Vagina (tissue), 2 donors: ENCODE measurements at regions not wholly inside any gene's neighbourhood (a gene's known extent, or its start where the extent isn't known, plus 50 kb on each side); places are given as distances from the start of the nearest gene placed in this dataset.

Experiments used
- DNase-seq, 2 donors: peaks; one replicate each; pipeline ENCODE4 v3.0.0-alpha.2; 2017; ENCODE audit errors: extremely low spot score in 2 of 2
- H3K27ac ChIP-seq: fragments of 200-600 bp; sonication (generic); one replicate; pipeline ENCODE4 v1.5.1; 2019
- H3K27me3 ChIP-seq: fragments of 200-600 bp; sonication (generic); one replicate; pipeline ENCODE4 v1.5.1; 2019
- H3K36me3 ChIP-seq, 2 donors: fragments of 200-600 bp; sonication (generic); one replicate each; pipeline ENCODE4 v1.5.1; 2017 to 2019
- H3K4me1 ChIP-seq: fragments of 200-600 bp; sonication (generic); one replicate; pipeline ENCODE4 v1.5.1; 2019
- H3K4me3 ChIP-seq, 2 donors: fragments of 200-600 bp; sonication (generic); 1 replicate in 1 of 2; 2 replicates in 1 of 2; pipeline ENCODE4 v1.5.1; 2016 to 2019
- H3K9me3 ChIP-seq: fragments of 200-600 bp; sonication (generic); one replicate; pipeline ENCODE4 v1.5.1; 2019
- CTCF ChIP-seq, 3 experiments: fragments of 450-650 bp in 2 of 3; fragments of 200-600 bp in 1 of 3; sonication (generic) in 1 of 3; IDR thresholded peaks; one replicate each; pipeline ENCODE4 v1.5.1; 2017 to 2019; ENCODE audit warnings: antibody characterized with exemption in 3 of 3, mild to moderate bottlenecking in 2 of 3, moderate library complexity in 2 of 3
- POLR2A ChIP-seq, 2 donors: fragments of 450-650 bp; IDR thresholded peaks; one replicate each; pipeline ENCODE4 v1.6.1; 2017; ENCODE audit warnings: antibody characterized with exemption in 2 of 2, mild to moderate bottlenecking in 2 of 2, moderate library complexity in 2 of 2
- POLR2AphosphoS5 ChIP-seq, 2 donors: sonication (generic); formaldehyde crosslinking; IDR thresholded peaks; one replicate each; pipeline ENCODE4 v1.9.0; 2017; ENCODE audit warnings: antibody characterized with exemption in 2 of 2, mild to moderate bottlenecking in 2 of 2, low read depth in 1 of 2; ENCODE audit not compliant: insufficient read depth in 1 of 2
- intact Hi-C: fragments of 100-400 bp; cut with DNase I; formaldehyde crosslinking; loops from one replicate; pipeline ENCODE4 v1.15.1; 2023

GRCh38 chr6:140370976-140371870 lies 996.8 kb upstream of the CITED2 start:
- intact Hi-C loops, result no loop called here
- Histone ChIP-seq H3K9me3 (no peaks in the 10 kb centered on the region), H3K4me1 (no peaks in the 10 kb centered on the region), H3K36me3 (no peaks in the 10 kb centered on the region), H3K4me3 (no peak overlapping the region), H3K27me3 (no peaks in the 10 kb centered on the region), H3K27ac (no peak overlapping the region)
- TF ChIP-seq CTCF (IDR thresholded peaks at IDR 0.05) (no peak), POLR2A (IDR thresholded peaks at IDR 0.05) (no peak), POLR2AphosphoS5 (IDR thresholded peaks at IDR 0.05; ENCODE audit: insufficient read depth in 1 of 2, low read depth in 1 of 2) (no peak)
- no peak for DNase-seq

- Histone ChIP-seq H3K4me3 (no peak overlapping the region), H3K4me1 (no peaks in the 10 kb centered on the region), H3K27ac (no peak overlapping the region), H3K9me3 (no peaks in the 10 kb centered on the region), H3K27me3 (no peaks in the 10 kb centered on the region), H3K36me3 (no peaks in the 10 kb centered on the region)
- intact Hi-C loops, result no loop called here
- no peak for DNase-seq
- no peak for TF ChIP-seq POLR2A (IDR thresholded peaks at IDR 0.05)
- no peak for TF ChIP-seq POLR2AphosphoS5 (IDR thresholded peaks at IDR 0.05; ENCODE audit: insufficient read depth in 1 of 2, low read depth in 1 of 2)
- no peak for TF ChIP-seq CTCF (IDR thresholded peaks at IDR 0.05)
Observed at GRCh38 chr6:140370441-140370840, 996.0 kb upstream of the CITED2 start.

- no peak for DNase-seq
- TF ChIP-seq POLR2AphosphoS5 (IDR thresholded peaks at IDR 0.05; ENCODE audit: insufficient read depth in 1 of 2, low read depth in 1 of 2) (no peak), CTCF (IDR thresholded peaks at IDR 0.05) (no peak), POLR2A (IDR thresholded peaks at IDR 0.05) (no peak)
- no peaks in the 10 kb centered on the region for H3K36me3 ChIP-seq
- no peaks in the 10 kb centered on the region for H3K4me1 ChIP-seq
- no peak overlapping the region for H3K4me3 ChIP-seq
- H3K27me3 ChIP-seq, result no peaks in the 10 kb centered on the region
- H3K27ac ChIP-seq, result no peak overlapping the region
- intact Hi-C loops, result no loop called here
- H3K9me3 ChIP-seq, result no peaks in the 10 kb centered on the region
Observed at GRCh38 chr6:140366991-140367390, 992.5 kb upstream of the CITED2 start.

GRCh38 chr6:140364916-140365315 lies 990.5 kb upstream of the CITED2 start:
- TF ChIP-seq POLR2A (IDR thresholded peaks at IDR 0.05) (no peak), POLR2AphosphoS5 (IDR thresholded peaks at IDR 0.05; ENCODE audit: insufficient read depth in 1 of 2, low read depth in 1 of 2) (no peak), CTCF (IDR thresholded peaks at IDR 0.05) (no peak)
- Histone ChIP-seq H3K4me3 (no peak overlapping the region), H3K36me3 (no peaks in the 10 kb centered on the region), H3K9me3 (no peaks in the 10 kb centered on the region), H3K27me3 (no peaks in the 10 kb centered on the region), H3K27ac (no peak overlapping the region), H3K4me1 (no peaks in the 10 kb centered on the region)
- no peak for DNase-seq
- intact Hi-C loops, result no loop called here

GRCh38 chr6:140360651-140361050 lies 986.2 kb upstream of the CITED2 start:
- DNase-seq, result no peak
- Histone ChIP-seq H3K4me1 (no peaks in the 10 kb centered on the region), H3K4me3 (no peak overlapping the region), H3K27ac (no peak overlapping the region), H3K36me3 (no peaks in the 10 kb centered on the region), H3K9me3 (no peaks in the 10 kb centered on the region), H3K27me3 (no peaks in the 10 kb centered on the region)
- TF ChIP-seq POLR2A (IDR thresholded peaks at IDR 0.05) (no peak), CTCF (IDR thresholded peaks at IDR 0.05) (no peak), POLR2AphosphoS5 (IDR thresholded peaks at IDR 0.05; ENCODE audit: insufficient read depth in 1 of 2, low read depth in 1 of 2) (no peak)
- intact Hi-C loops, result no loop called here
